ENCODE measurements at regions not wholly inside any gene's neighbourhood (a gene's known extent, or its start where the extent isn't known, plus 50 kb on each side); places are given as distances from the start of the nearest gene placed in this dataset.

DNA sequence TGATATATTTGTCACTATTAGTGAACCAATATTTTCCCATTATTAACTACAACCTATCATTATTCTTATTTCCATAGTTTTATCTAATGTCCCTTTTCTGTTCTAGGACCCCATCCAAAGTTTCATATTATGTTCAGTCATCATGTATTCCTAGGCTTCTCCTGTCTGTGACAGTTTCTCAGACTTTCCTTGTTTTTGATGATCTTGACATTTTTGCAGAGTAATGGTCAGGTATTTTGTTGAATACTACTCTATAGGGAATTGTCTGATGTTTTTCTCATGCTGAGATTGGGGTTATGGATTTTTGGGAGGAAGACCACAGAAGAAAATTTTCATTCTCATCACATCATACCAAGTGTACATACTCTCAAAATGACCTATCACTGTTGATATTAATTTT lies 684.6 kb downstream of the PLCL1 start:
- no peak for TF ChIP-seq FOS (IDR thresholded peaks at IDR 0.05; ENCODE audit: borderline replicate concordance, insufficient read depth, low read length)
- TF ChIP-seq, protein P1, sequence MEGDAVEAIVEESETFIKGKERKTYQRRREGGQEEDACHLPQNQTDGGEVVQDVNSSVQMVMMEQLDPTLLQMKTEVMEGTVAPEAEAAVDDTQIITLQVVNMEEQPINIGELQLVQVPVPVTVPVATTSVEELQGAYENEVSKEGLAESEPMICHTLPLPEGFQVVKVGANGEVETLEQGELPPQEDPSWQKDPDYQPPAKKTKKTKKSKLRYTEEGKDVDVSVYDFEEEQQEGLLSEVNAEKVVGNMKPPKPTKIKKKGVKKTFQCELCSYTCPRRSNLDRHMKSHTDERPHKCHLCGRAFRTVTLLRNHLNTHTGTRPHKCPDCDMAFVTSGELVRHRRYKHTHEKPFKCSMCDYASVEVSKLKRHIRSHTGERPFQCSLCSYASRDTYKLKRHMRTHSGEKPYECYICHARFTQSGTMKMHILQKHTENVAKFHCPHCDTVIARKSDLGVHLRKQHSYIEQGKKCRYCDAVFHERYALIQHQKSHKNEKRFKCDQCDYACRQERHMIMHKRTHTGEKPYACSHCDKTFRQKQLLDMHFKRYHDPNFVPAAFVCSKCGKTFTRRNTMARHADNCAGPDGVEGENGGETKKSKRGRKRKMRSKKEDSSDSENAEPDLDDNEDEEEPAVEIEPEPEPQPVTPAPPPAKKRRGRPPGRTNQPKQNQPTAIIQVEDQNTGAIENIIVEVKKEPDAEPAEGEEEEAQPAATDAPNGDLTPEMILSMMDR (IDR thresholded peaks at IDR 0.05; ENCODE audit: extremely low read depth in 1 of 2, insufficient read depth in 1 of 2, low read depth in 1 of 2, low read length in 2 of 2) = no peak
- TF ChIP-seq POLR2AphosphoS5 (IDR thresholded peaks at IDR 0.05; ENCODE audit: insufficient read depth, low read depth, low read length) = no peak
- no peak for TF ChIP-seq EZH2 (IDR thresholded peaks at IDR 0.05; ENCODE audit: borderline replicate concordance, low read depth, low read length, severe bottlenecking)
- TF ChIP-seq GATA2 (IDR thresholded peaks at IDR 0.05; ENCODE audit: insufficient read depth, insufficient read length, low read depth, low read length) = no peak
- no peak for TF ChIP-seq POLR2A (IDR thresholded peaks at IDR 0.05; ENCODE audit: low read depth, low read length)
- Histone ChIP-seq H3K79me2 (ENCODE audit: control insufficient read depth, insufficient read depth, low read length) (no peaks in the 10 kb centered on the region), H3K4me1 (ENCODE audit: control insufficient read depth, extremely low read depth, insufficient read depth, low read length) (no peaks in the 10 kb centered on the region), H3K27me3 (ENCODE audit: control insufficient read depth in 2 of 2, insufficient read depth in 2 of 2, low read length in 2 of 2) (no peaks in the 10 kb centered on the region), H2AFZ (ENCODE audit: low read depth, low read length) (no peak overlapping the region), H3K27ac (ENCODE audit: insufficient read depth, low read depth, low read length) (no peak overlapping the region), H3K36me3 (ENCODE audit: control insufficient read depth in 2 of 2, extremely low read depth in 1 of 2, insufficient read depth in 2 of 2, low read length in 2 of 2) (no peaks in the 10 kb centered on the region), H3K4me2 (ENCODE audit: insufficient read depth, low read length) (no peak overlapping the region), H3K4me3 (replicated peaks in 1 of 3; ENCODE audit: insufficient read depth in 1 of 3, low read depth in 1 of 3, low read length in 3 of 3) (no peak overlapping the region), H3K9ac (replicated peaks; ENCODE audit: extremely low read depth, insufficient read depth, low read length) (no peak overlapping the region), H3K9me3 (replicated peaks; ENCODE audit: control insufficient read depth, insufficient read depth, low read length) (no peaks in the 10 kb centered on the region), H3K9me1 (replicated peaks; ENCODE audit: control insufficient read depth, extremely low read depth, insufficient read depth, low read length) (no peaks in the 10 kb centered on the region), H4K20me1 (replicated peaks; ENCODE audit: control insufficient read depth, extremely low read depth, insufficient read depth, low read length) (no peaks in the 10 kb centered on the region)
- FAIRE-seq = no peak
- ChIA-PET CTCF (no interaction called here), POLR2A (no interaction called here)
- intact Hi-C loops (cut with micrococcal nuclease) = no loop called here
- no peak for DNase-seq (ENCODE audit: low read depth, low spot score)
- no TSS peak for BruUV-seq (replicated peaks)
- dilution Hi-C loops (cut with MboI; ENCODE audit: extremely low pct_ligation_motif_present, low sequenced_read_pairs) = no loop called here

DNA sequence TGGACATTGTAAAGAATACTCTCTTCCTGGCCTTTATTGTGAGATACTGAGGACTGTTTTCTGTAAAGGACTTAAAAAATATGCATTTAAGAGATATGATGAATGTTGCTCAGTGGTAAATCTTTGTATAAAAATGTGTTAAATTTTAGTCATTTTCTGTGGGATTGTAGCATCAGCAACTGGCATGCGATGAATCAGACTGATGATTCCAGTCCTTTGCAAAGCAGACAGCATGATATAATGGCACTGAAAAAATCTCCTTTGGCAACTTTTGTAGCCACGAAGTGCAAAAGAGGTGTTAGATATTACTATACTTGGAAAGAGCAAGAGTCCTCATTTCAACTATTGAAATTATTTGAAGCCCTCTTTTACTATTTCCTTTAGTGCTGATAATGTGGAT lies 678.7 kb downstream of the PLCL1 start:
- Histone ChIP-seq H3K9ac (replicated peaks; ENCODE audit: extremely low read depth, insufficient read depth, low read length) (no peak overlapping the region), H3K4me1 (ENCODE audit: control insufficient read depth, extremely low read depth, insufficient read depth, low read length) (no peaks in the 10 kb centered on the region), H3K9me3 (replicated peaks; ENCODE audit: control insufficient read depth, insufficient read depth, low read length) (no peaks in the 10 kb centered on the region), H3K27me3 (ENCODE audit: control insufficient read depth in 2 of 2, insufficient read depth in 2 of 2, low read length in 2 of 2) (no peaks in the 10 kb centered on the region), H3K9me1 (replicated peaks; ENCODE audit: control insufficient read depth, extremely low read depth, insufficient read depth, low read length) (no peaks in the 10 kb centered on the region), H4K20me1 (replicated peaks; ENCODE audit: control insufficient read depth, extremely low read depth, insufficient read depth, low read length) (no peaks in the 10 kb centered on the region), H3K79me2 (ENCODE audit: control insufficient read depth, insufficient read depth, low read length) (no peaks in the 10 kb centered on the region), H3K4me3 (replicated peaks in 1 of 3; ENCODE audit: insufficient read depth in 1 of 3, low read depth in 1 of 3, low read length in 3 of 3) (no peak overlapping the region), H2AFZ (ENCODE audit: low read depth, low read length) (no peak overlapping the region), H3K4me2 (ENCODE audit: insufficient read depth, low read length) (no peak overlapping the region), H3K36me3 (ENCODE audit: control insufficient read depth in 2 of 2, extremely low read depth in 1 of 2, insufficient read depth in 2 of 2, low read length in 2 of 2) (no peaks in the 10 kb centered on the region), H3K27ac (ENCODE audit: insufficient read depth, low read depth, low read length) (no peak overlapping the region)
- POLR2A ChIA-PET = no interaction called here
- CTCF ChIA-PET = no interaction called here
- FAIRE-seq (no peak), DNase-seq (ENCODE audit: low read depth, low spot score) (no peak)
- BruUV-seq (replicated peaks) = no TSS peak
- dilution Hi-C loops (cut with MboI; ENCODE audit: extremely low pct_ligation_motif_present, low sequenced_read_pairs) (no loop called here), intact Hi-C loops (cut with micrococcal nuclease) (no loop called here)
- TF ChIP-seq, protein P1 (IDR thresholded peaks at IDR 0.05; ENCODE audit: extremely low read depth in 1 of 2, insufficient read depth in 1 of 2, low read depth in 1 of 2, low read length in 2 of 2) = no peak
- TF ChIP-seq JUN (IDR thresholded peaks at IDR 0.05; ENCODE audit: borderline replicate concordance, insufficient read depth, insufficient read length, low read depth) = no peak
- no peak for TF ChIP-seq MYC (IDR thresholded peaks at IDR 0.05; ENCODE audit: low read depth, low read length)
- TF ChIP-seq POLR2A (IDR thresholded peaks at IDR 0.05; ENCODE audit: low read depth, low read length) = no peak
- TF ChIP-seq POLR2AphosphoS5 (IDR thresholded peaks at IDR 0.05; ENCODE audit: insufficient read depth, low read depth, low read length) = no peak
- no peak for TF ChIP-seq GATA2 (IDR thresholded peaks at IDR 0.05; ENCODE audit: insufficient read depth, insufficient read length, low read depth, low read length)
- TF ChIP-seq, protein P2, sequence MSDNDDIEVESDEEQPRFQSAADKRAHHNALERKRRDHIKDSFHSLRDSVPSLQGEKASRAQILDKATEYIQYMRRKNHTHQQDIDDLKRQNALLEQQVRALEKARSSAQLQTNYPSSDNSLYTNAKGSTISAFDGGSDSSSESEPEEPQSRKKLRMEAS (IDR thresholded peaks at IDR 0.05; ENCODE audit: insufficient read depth, insufficient read length) = no peak
- TF ChIP-seq FOS (IDR thresholded peaks at IDR 0.05; ENCODE audit: borderline replicate concordance, insufficient read depth, low read length) = no peak
- no peak for TF ChIP-seq EZH2 (IDR thresholded peaks at IDR 0.05; ENCODE audit: borderline replicate concordance, low read depth, low read length, severe bottlenecking)
